HG03103 (cell line): ENCODE measurements at regions not wholly inside any gene's neighbourhood (a gene's known extent, or its start where the extent isn't known, plus 50 kb on each side); places are given as distances from the start of the nearest gene placed in this dataset.

Experiments used
- ATAC-seq: cut with Tn5 transposase; IDR thresholded peaks from one replicate; pipeline ENCODE4 v1.9.1; 2021; ENCODE audit warnings: low read depth; ENCODE audit not compliant: unreplicated experiment

DNA sequence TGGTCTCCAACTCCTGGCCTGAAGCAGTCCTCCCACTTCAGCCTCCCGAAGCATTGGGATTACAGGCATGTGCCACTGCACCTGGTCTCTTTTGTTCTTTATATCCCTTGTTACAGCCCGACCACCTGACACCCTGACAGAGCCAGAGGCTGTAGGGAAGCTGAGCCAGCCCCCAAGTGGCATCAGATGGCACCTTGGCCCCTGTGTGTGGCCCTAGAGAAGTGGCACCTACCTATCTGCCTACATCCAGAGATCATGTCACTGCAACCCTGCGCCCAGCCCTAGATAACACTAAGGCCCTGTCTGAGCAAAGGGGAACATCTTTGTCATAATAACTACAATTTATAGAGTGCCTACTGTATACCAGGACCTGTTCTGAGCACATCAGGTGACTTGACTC is 235.0 kb downstream of the AACS start:
- ATAC-seq, result no peak

DNA sequence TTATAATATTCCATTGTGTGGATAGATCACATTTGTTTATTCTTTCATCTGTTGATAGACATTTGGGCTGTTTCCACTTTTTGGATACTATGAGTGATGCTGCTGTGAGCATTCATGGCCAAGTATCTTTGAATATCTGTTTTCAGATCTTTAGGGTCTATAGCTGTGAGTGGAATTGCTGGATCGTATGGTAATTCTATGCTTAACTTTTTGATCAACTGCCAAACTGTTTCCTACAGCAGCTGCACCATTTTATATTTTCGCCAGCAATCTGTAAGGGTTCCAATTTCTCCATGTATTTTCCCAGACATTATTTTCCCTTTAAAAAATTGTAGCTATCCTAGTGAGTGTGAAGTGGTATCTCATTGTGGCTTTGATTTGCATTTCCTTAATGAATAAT is 238.1 kb downstream of the AACS start:
- ATAC-seq, result no peak

DNA sequence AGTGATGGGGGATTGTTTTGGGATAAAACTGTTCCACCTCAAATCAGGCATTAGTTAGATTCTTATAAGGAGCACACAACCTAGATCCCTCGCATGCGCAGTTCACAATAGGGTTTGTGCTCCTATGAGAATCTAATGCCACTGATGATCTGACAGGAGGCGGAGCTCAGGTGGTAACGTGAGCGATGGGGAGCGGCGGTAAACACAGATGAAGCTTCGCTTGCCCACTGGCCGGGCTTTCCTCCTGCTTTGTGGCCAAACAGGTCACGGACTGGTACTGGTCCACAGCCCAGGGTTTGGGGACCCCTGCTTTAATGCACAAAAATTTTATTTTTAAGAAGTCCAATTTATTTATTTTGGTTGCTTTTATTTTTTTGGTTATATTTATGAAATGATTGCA is 238.8 kb downstream of the AACS start:
- no peak for ATAC-seq

DNA sequence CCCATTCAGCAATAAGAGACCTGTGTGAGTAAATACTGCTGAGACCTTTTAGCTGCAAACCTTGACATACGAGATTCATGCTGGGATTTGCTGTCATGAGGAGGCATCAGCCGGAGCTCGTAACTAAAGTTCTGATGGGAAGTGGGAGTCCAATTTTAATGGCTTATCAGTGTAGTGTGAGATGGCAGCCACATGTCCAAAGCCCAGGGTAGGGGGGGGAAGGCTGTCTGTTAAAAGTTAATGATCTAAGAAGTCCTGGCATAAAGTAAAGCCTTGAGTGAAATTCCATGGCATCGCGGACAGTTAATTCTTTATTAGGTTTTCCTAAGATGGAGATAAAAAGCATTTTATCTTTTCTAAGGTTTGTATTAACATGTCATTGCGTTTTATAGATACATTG is 240.0 kb downstream of the AACS start:
- ATAC-seq, result no peak

DNA sequence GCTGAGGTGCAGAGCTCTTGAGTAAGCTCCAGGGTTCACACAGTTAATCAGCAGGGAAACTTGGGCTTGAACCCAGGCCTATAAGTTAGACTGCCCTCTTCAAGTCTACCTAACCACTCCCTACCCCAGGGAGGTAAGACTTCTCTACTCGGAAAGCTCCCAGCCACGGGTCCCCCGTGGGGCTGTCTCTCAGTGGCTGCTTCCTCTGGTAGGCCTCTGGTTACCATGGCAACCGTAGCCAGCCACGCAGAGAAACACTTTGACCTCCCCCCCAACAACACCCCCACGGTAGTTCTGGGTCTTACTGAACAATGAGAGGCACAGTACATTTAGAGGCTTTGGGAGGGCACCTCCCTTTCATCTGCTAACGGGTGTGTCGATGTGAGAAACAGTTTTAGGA is 245.2 kb downstream of the AACS start:
- no peak for ATAC-seq

DNA sequence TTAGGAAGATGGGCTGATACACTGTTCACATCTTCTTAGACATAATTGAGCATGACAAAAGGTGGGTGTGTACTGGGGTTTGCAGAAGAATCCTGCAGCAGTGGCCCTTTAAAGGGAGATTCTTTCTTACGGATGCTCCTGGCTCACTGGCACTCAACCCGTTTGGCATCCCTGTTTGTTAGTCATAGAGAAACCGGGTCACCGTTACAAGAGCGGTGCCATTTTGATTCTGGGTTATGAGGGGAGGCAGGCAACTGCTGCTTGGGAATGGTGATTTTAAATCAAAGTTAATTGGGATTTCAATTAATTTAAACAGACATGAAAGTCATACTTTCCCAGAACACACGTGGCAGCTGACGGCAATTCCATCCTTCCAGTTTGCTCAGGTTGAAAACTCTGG is 245.8 kb downstream of the AACS start:
- ATAC-seq, result no peak

DNA sequence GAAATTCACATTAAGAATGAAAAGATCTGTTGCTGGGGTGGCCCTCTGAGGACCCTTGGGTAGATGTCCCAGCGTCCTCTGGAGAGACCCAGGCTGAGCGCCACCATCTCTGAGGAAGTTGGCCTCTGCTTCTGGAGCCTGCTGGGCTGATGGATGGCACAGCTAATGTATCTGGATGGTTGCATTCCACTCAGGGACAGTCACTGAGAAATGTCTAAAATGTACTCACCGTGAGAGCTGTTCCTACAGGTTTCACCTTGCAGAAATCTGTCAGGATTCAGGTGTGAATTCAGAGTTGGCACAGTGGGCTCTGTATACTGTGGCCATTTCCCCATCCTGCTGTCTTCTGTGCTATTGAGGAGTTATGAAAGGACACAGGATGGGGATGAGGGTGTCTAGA is 247.2 kb downstream of the AACS start:
- no peak for ATAC-seq

DNA sequence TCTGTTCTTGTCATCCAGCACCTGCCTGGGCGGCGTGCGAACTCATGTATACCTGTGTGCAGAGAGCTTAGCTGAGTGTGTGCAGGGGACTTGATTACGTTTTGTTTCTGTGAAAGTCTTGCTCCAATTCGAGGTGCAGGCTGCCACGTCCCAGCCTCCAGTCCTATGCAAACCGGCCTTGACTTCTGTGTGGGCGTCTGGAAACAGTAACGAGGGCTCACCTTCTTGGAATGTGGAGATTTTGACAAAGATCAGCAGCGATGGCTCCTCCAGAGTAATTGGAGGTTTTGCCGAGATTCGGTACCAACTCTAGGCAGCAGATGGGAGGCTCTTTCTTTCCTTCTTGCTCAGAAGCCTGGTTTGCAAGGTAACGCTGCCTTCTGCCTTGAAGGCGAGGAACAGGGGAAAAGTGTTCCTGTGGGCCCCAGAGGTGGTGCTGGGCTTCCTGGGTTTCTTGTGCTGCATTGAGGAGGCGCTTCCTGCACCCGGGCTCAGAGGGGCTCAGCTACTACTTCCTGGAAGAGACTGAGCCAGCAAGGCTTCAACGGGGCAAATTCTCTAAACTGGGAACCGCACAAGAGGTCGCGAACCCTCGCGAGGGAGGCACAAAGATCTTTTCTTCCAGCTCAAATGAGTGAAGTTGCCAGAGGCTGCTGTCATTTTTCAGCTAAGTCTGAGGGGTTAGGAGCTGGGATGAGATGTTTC is 249.0 kb downstream of the AACS start:
- ATAC-seq, result no peak

DNA sequence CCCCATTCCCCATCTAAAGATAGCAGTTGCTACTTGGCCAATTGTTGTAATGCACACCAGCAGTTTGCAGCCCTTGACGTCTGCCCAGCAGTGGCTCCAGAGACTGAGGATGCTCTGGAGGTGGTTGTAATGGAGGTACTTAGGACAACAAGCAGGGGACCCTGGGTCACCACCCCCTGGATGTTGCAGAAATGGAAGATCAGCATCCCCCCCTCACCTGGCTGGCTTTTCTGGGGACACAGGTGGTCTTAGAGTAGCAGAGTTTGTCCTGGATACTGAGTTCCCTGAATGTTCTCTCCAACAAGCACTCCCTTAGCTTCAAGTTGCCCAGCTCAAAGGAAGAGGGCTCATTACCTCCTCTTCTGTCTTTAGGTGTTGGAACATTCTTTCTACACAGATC is 250.5 kb downstream of the AACS start:
- no peak for ATAC-seq

DNA sequence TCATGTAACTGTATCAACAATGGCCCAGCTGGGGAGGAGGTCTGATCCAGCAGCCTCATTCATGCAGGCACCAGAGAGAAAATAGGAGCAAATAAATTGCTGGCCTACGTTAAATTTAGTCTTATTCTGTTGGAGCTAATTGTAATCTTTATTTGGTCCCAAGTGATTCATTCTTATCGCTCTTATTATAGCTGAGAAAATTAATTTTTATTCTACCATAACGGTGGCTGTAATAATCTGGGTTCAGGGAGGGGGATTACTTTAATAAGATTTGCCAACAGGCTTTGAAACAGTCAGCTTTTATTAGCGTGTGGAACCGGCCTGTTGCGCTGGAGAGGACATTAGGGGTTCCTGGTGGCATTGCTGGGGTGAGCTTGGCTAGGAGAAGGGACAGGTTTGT is 254.9 kb downstream of the AACS start:
- no peak for ATAC-seq

DNA sequence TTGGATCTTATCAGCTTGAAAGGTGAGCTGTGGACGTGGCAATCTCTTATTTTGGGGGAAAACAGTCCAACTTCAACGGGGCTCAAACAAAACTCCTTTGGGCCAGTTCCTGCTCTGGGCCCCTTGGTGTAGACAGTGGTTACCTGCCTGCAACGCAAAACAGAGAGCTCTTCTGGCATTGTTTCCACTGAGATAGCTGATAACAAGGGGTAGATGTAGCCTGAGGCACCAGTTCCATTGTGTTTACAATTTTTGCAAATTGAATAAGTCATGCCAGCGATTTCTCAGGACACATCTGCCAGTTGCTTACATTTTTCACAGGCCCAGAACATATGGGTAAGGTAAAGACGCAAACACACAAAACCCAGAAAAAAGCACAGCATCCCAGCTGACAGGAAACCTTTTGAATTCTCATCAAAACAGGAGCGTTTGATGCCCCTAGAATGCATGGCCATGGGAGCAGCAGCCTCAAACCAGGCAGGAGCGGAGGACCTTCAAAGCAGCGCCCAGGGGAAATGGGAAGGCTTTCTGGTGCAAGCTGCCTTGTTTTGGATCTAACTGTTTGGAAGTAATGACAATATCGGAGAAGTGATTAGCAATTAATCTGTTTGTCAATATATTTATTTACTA is 259.7 kb downstream of the AACS start:
- no peak for ATAC-seq

DNA sequence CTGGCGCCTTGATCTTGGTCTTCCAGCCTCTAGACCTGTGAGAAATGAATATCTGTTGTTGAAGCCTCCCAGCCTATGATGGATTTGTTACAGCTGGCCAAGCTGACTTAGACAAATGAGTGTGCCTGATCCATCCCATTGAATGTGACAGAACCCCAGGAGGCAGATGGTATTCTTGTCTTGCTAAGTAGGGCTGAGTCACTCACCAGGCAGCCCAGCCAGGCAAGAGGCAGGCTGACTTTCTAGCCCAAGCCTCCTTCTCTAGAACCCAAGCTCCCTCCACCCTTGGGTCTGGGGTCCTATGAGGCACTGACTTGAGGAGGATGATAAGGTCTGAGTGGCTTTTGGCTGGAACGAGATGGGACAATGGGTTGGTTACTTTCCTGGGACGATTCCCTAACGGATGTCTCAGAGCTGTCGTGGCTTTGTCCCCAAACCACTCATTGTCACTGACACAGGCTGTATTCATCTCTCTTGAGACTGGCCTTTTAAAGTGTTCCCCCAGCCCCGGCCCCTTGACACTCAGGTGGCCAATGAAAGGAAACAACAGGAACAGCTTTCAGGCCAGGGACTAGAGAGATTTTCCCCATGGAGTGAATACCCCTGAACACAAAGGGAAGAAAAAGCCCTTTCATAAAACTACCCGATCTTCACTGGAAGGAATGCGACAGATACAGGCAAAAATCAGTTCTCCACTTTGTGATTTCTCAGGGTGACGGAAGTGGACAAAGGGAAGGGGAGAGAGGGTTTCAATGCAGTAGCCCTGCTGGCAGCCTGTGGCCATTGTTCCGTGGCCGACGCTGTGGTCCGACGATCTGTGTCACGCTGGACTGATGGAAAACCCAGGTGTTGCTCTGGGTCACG is 264.2 kb downstream of the AACS start:
- no peak for ATAC-seq

DNA sequence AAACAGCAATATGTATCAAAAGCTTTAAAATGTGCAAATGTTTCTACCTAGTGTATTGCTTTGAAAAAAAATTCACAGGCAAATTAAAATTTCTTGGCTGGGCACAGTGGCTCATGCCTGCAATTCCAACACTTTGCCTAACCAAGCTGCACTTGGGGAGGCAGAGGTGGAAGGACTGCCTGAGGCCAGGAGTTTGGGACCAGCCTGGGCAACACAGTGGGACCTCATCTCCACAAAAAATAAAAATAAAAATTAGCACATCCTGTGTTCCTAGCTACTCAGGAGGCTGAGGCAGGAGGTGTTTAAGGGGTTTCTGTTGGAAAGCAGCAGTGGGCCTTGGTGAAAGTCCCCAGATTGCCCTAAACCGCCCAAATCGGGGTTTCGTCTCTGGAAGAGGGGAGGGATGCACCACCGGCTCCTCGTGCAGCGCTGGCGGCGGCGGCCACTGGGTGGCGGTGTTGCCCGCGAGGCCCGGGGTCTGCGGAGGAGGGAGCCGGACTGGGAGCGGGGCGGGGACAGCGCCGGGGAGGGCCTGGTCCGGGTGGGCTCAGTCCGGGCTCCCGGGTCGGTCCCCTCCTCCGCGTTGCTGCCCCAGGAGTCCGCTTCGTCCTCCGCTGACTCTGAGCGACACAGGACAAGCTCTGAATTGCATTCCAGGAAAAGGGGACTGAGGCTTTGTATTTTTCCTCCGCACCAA is 265.6 kb downstream of the AACS start:
- ATAC-seq, result peak; percentile 95

DNA sequence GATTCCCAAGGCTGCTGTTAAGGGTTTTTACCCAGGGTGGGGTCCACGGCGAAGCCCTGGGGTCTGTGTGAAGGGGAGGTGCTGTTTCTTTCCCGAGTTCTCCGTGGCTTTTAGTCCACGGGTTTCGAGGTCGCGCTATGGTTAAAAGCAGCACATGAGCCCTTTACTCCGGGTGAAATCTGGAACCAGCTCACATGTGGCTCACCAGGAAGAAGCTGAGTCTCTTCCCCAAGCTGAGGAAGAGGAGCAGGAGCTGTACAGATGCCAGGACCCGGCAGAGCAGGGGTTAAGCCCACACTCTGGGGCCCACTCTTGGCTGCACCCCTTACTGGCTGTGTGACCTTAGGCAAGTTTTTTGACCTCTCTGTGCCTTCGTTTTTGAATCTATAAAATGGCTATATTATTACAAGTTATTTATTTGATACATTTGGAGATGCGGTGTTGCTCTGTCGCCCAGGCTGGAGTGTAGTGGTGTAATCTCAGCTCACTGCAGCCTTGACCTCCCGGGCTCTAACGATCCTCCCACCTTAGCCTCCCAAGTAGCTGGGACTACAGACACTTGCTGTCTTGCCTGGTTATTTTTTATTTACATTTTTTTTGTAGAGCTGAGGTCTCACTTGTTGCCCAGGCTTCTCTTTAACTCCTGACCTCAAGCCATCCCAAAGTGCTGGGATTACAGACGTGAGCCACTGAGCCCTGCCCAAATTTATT is 266.3 kb downstream of the AACS start:
- ATAC-seq, result no peak

DNA sequence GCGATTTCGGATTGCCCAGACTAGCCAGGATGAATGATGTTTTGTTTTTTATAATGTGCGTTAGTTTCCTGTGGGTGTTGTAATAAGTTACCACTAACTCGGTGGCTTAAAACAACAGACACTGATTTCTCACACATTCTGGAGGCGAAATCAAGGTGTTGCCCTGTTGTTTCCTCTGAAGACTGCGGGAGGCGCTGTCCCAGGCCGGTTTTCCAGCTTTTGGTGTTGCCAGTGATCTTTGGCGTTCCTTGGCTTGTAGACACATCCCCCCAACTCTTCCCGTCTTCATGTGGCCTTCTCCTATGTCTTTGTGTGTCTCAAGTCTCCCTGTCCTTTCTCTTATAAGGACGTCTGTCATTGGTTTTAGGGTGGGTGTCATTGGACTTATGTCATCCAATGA is 267.7 kb downstream of the AACS start:
- no peak for ATAC-seq

DNA sequence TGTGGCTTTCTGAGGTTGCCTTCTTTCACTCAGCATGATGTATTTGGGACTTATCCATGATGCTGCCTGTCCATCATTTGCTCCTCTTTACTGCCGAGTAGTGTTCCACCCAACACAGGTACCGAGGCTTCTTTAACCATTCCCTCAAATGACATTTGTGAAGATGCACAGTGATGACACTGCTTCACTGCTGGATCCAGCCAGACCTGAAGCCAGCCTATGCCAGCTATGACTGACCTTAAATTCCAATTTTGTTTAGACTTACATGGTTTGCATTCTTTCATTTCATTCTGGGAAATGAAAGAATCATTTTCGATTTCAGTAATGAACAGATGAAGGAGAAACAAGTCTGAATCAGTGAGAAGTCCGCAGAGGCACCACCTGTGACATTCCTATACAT is 271.0 kb downstream of the AACS start:
- ATAC-seq, result no peak

DNA sequence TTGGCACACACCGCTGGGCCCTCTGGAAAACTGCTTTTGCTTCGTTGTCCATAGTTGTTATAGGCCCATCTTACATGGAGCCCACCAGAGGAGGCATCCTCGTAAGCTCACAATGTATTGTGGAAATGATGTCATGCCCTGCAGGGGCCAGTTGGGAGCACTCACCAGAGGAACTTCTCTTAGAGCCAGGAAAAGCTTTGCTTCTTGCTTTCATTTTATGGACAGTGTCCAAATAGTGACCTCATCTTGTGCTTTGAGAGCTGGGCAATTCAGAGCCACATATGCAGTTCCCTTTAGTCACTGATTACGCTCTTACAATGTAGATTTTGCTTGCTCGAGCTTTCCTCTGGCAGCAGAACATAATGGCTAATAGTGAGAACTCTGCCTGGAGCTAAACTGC is 275.6 kb downstream of the AACS start:
- no peak for ATAC-seq

DNA sequence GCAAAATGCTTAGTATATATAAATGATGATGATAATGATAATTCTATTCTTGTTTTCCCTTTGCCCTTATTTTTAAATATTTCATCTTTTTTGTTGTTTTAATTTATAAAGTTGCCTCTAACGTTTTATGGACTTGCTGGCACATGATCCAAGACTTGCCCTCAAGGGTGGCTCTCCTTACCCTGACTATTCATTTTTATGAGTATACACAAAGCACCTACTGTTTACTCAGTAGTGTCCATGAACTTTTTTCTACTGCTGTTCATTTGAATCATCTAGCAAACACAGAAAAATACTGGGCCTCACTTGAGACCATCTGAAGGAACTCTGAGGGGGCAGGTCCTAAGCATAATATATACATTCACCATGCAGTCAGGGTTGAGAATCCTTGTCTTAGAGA is 276.2 kb downstream of the AACS start:
- ATAC-seq, result no peak

DNA sequence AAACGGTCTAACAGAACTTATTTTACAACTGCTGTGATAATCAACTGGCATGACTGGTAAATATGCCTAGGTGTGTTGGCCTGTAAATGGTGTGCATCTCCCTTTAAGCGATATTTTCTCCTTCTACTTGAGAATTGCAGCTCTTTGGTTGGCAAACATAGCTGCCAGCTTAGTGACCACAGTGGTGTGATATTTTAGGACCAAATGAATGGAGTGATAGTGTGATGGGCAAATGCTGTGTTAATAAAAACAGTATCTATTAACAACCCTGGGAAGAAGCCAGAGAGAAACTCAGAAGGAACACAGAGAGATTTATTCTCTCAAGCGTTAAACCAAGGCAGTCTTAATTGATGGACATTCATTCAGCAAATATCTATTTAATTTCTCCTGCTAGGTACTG is 278.4 kb downstream of the AACS start:
- no peak for ATAC-seq

DNA sequence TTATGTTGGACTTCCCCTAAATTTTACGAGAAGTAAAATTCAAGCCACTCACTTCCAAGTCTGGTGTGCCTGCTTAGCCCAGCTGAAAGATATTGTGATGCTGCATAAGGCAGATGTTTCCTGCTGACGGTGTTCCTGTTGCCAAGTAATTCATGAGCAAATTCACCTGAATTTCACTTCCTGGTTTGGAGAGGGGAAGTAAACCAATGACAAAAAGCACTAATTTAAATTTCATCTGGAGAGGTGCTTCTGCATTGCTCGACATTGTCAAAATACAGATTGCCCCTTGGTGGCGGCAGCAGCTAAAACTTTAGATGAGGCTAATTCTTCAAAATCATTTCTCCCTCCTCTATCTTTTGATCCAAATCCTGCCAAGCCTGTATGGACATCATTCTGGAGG is 281.1 kb downstream of the AACS start:
- ATAC-seq, result no peak

DNA sequence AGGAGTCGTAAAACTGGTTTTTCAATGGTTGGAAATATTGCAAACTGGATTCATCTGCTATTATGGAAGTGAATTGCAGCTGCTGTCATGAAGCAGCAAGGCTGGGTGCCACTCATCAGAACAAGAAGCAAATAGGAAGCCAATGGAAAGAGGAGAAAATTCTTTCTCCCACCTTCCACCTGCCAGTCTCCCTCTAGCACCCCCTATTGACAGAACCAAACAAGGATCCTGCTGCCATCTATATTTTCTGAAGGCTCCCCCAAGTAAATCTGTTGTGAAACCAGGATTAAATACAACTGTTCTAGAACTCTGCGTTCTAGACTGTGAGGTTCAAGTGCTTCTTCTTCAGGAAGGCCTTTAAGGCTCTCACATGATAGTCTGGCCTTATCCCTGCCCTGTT is 286.6 kb downstream of the AACS start:
- no peak for ATAC-seq
